H1 (cell line): ENCODE measurements at regions not wholly inside any gene's neighbourhood (a gene's known extent, or its start where the extent isn't known, plus 50 kb on each side); places are given as distances from the start of the nearest gene placed in this dataset.

ENCODE experiments used
- CTCF ChIA-PET: fragments of 300-600 bp; sonication (Branson Sonifier 250); formaldehyde crosslinking; loops from one replicate; lab custom pipeline; 2021; ENCODE audit not compliant: partially characterized antibody; lab: Charles Lee
- POLR2A ChIA-PET: fragments of 300-600 bp; sonication (Branson Sonifier 250); formaldehyde crosslinking; loops from one replicate; lab custom pipeline; 2021; ENCODE audit warnings: inconsistent platforms; ENCODE audit not compliant: partially characterized antibody; lab: Charles Lee
- DNase-seq, 2 experiments: peaks; one replicate each; pipeline versions ENCODE4 v3.0.0 to v3.0.0-alpha.2; 2010 to 2022; ENCODE audit warnings: low spot score in 2 of 2, low read depth in 1 of 2, mixed read lengths in 1 of 2
- FAIRE-seq: peaks from 2 replicates; lab custom pipeline; 2011; peaks lifted over from hg19 to GRCh38; lab: Jason Lieb, UNC
- H2AFZ ChIP-seq: 2 replicates; pipeline ENCODE4 v1.8.1; 2012; ENCODE audit warnings: low read length, inconsistent platforms
- H2AK5ac ChIP-seq: 2 replicates; pipeline ENCODE4 v1.6.1; 2013; ENCODE audit warnings: low read depth, low read length
- H2BK120ac ChIP-seq: replicated peaks from 2 replicates; pipeline ENCODE3; 2013; ENCODE audit warnings: low read depth, low read length, inconsistent platforms
- H2BK12ac ChIP-seq: 2 replicates; pipeline ENCODE4 v1.6.1; 2013; ENCODE audit warnings: low read depth, low read length
- H2BK15ac ChIP-seq: 2 replicates; pipeline ENCODE4 v1.6.1; 2013; ENCODE audit warnings: low read length
- H2BK20ac ChIP-seq: 2 replicates; pipeline ENCODE4 v1.6.1; 2013; ENCODE audit warnings: low read length
- H2BK5ac ChIP-seq: 2 replicates; pipeline ENCODE4 v1.6.1; 2013; ENCODE audit warnings: low read depth, low read length
- H3K14ac ChIP-seq: 2 replicates; pipeline ENCODE4 v1.6.1; 2013; ENCODE audit warnings: inconsistent platforms; ENCODE audit not compliant: insufficient read length
- H3K18ac ChIP-seq: 2 replicates; pipeline ENCODE4 v1.6.1; 2013; ENCODE audit warnings: low read length; ENCODE audit errors: extremely low read depth
- H3K23ac ChIP-seq: 2 replicates; pipeline ENCODE4 v1.6.1; 2013; ENCODE audit warnings: inconsistent platforms; ENCODE audit not compliant: insufficient read length
- H3K23me2 ChIP-seq: 2 replicates; pipeline ENCODE4 v1.6.1; 2013; ENCODE audit warnings: low read depth, low read length
- H3K27ac ChIP-seq: 2 replicates; pipeline ENCODE4 v1.6.1; 2011; ENCODE audit warnings: low read depth, low read length, inconsistent platforms
- H3K27me3 ChIP-seq, 4 experiments: replicated peaks in 1 of 4; 1 replicate in 1 of 4; 2 replicates in 3 of 4; pipeline versions ENCODE4 v1.6.1 to v1.8.1; 2011 to 2013; ENCODE audit warnings: low read length in 3 of 4, mild to moderate bottlenecking in 3 of 4, inconsistent platforms in 2 of 4, mixed read lengths in 2 of 4, moderate library complexity in 1 of 4; ENCODE audit not compliant: control insufficient read depth in 3 of 4, insufficient read depth in 3 of 4; ENCODE audit errors: extremely low read depth in 1 of 4
- H3K36me3 ChIP-seq, 4 experiments: 2 replicates each; pipeline versions ENCODE4 v1.6.1 to v1.8.1; 2011 to 2013; ENCODE audit warnings: mild to moderate bottlenecking in 4 of 4, low read length in 3 of 4, moderate library complexity in 2 of 4, control low read depth in 1 of 4, inconsistent platforms in 1 of 4; ENCODE audit not compliant: insufficient read depth in 4 of 4, control insufficient read depth in 2 of 4
- H3K4ac ChIP-seq: replicated peaks from 2 replicates; pipeline ENCODE3; 2013; ENCODE audit warnings: low read length, low read depth, mixed read lengths, inconsistent platforms; ENCODE audit not compliant: insufficient read length
- H3K4me1 ChIP-seq, 4 experiments: replicated peaks in 1 of 4; 1 replicate in 1 of 4; 2 replicates in 3 of 4; pipeline versions ENCODE4 v1.6.1 to v1.8.1; 2011 to 2013; ENCODE audit warnings: low read length in 3 of 4, inconsistent platforms in 2 of 4, mixed read lengths in 1 of 4; ENCODE audit not compliant: insufficient read depth in 4 of 4, control insufficient read depth in 3 of 4
- H3K4me2 ChIP-seq, 2 experiments: 2 replicates each; pipeline versions ENCODE4 v1.6.1 to v1.8.1; 2011 to 2013; ENCODE audit warnings: low read depth in 2 of 2, low read length in 2 of 2, control low read depth in 1 of 2, inconsistent platforms in 1 of 2, mild to moderate bottlenecking in 1 of 2; ENCODE audit not compliant: insufficient read depth in 1 of 2
- H3K4me3 ChIP-seq, 4 experiments: fragments of 200-600, 300-600 bp in 1 of 4; sonication (generic), shearing (Covaris generic), sonication (Bioruptor Twin) in 1 of 4; 2 replicates each; pipeline versions ENCODE4 v1.5.1 to v1.8.1; 2011 to 2016; ENCODE audit warnings: low read length in 4 of 4, low read depth in 3 of 4, control low read depth in 2 of 4, inconsistent platforms in 2 of 4, mild to moderate bottlenecking in 2 of 4, mixed read lengths in 1 of 4, moderate library complexity in 1 of 4; ENCODE audit not compliant: insufficient read depth in 2 of 4; ENCODE audit errors: extremely low read depth in 1 of 4
- H3K56ac ChIP-seq: replicated peaks from 2 replicates; pipeline ENCODE3; 2013; ENCODE audit warnings: low read depth, mild to moderate bottlenecking, mixed read lengths, low read length, inconsistent platforms; ENCODE audit not compliant: insufficient read length
- H3K79me1 ChIP-seq: 2 replicates; pipeline ENCODE4 v1.6.1; 2013; ENCODE audit warnings: low read depth, low read length, control low read depth
- H3K79me2 ChIP-seq, 2 experiments: 2 replicates each; pipeline versions ENCODE4 v1.6.1 to v1.8.1; 2012 to 2013; ENCODE audit warnings: low read length in 2 of 2, mild to moderate bottlenecking in 2 of 2, inconsistent platforms in 1 of 2; ENCODE audit not compliant: insufficient read depth in 2 of 2, control insufficient read depth in 1 of 2
- H3K9ac ChIP-seq, 4 experiments: replicated peaks in 1 of 4; 1 replicate in 1 of 4; 2 replicates in 3 of 4; pipeline versions ENCODE4 v1.6.1 to v1.8.1; 2011 to 2013; ENCODE audit warnings: low read depth in 3 of 4, low read length in 3 of 4, control low read depth in 2 of 4, mild to moderate bottlenecking in 2 of 4, moderate library complexity in 2 of 4, inconsistent platforms in 1 of 4; ENCODE audit errors: extremely low read depth in 1 of 4
- H3K9me3 ChIP-seq, 2 experiments: 2 replicates each; pipeline versions ENCODE4 v1.6.1 to v1.8.1; 2012 to 2013; ENCODE audit warnings: mild to moderate bottlenecking in 2 of 2, moderate library complexity in 2 of 2, control low read depth in 1 of 2, inconsistent platforms in 1 of 2, low read depth in 1 of 2, low read length in 1 of 2, mixed read lengths in 1 of 2; ENCODE audit not compliant: insufficient read depth in 2 of 2
- H4K20me1 ChIP-seq, 2 experiments: replicated peaks in 1 of 2; 2 replicates each; pipeline versions ENCODE3 to v1.8.1; 2011 to 2013; ENCODE audit warnings: inconsistent platforms in 2 of 2, low read length in 2 of 2, mild to moderate bottlenecking in 1 of 2; ENCODE audit not compliant: insufficient read depth in 2 of 2, control insufficient read depth in 1 of 2
- H4K5ac ChIP-seq: 2 replicates; pipeline ENCODE4 v1.6.1; 2013; ENCODE audit warnings: low read length, low read depth, mixed read lengths, inconsistent platforms; ENCODE audit not compliant: insufficient read length
- H4K8ac ChIP-seq: 2 replicates; pipeline ENCODE4 v1.8.0; 2013; ENCODE audit warnings: mild to moderate bottlenecking, moderate library complexity, low read length, inconsistent platforms; ENCODE audit not compliant: insufficient read depth; ENCODE audit errors: extremely low read depth
- H4K91ac ChIP-seq: replicated peaks from 2 replicates; pipeline ENCODE3; 2013; ENCODE audit warnings: low read length, mixed read lengths, inconsistent platforms; ENCODE audit not compliant: insufficient read length
- BRCA1 ChIP-seq: IDR thresholded peaks from 2 replicates; pipeline ENCODE4 v1.6.1; 2012; ENCODE audit warnings: low read depth, low read length, improper control_type of control experiment
- GABPA ChIP-seq: IDR thresholded peaks from 2 replicates; pipeline ENCODE4 v1.6.1; 2011; ENCODE audit warnings: mild to moderate bottlenecking, low read length, moderate library complexity, borderline replicate concordance; ENCODE audit not compliant: insufficient read depth
- HDAC2 ChIP-seq, 2 experiments: fragments of 300-600 bp in 1 of 2; sonication (generic) in 1 of 2; IDR thresholded peaks; 2 replicates each; pipeline ENCODE4 v1.6.1; 2011 to 2012; ENCODE audit warnings: low read depth in 2 of 2, low read length in 2 of 2, mild to moderate bottlenecking in 2 of 2, moderate library complexity in 2 of 2, borderline replicate concordance in 1 of 2, inconsistent platforms in 1 of 2
- KDM4A ChIP-seq: IDR thresholded peaks from one replicate; pipeline ENCODE4 v1.7.1; 2012; ENCODE audit warnings: low read depth, mild to moderate bottlenecking, moderate library complexity, low read length, inconsistent platforms; ENCODE audit not compliant: severe bottlenecking
- MAFK ChIP-seq: IDR thresholded peaks from 2 replicates; pipeline ENCODE4 v1.6.1; 2012; ENCODE audit warnings: low read depth, mild to moderate bottlenecking, improper control_type of control experiment, low read length
- MAX ChIP-seq: IDR thresholded peaks from 2 replicates; pipeline ENCODE4 v1.6.1; 2012; ENCODE audit warnings: inconsistent platforms
- NRF1 ChIP-seq: IDR thresholded peaks from 2 replicates; pipeline ENCODE4 v1.6.1; 2011; ENCODE audit warnings: mild to moderate bottlenecking, low read depth, low read length, improper control_type of control experiment
- POLR2AphosphoS5 ChIP-seq: IDR thresholded peaks from 2 replicates; pipeline ENCODE4 v1.6.1; 2011; ENCODE audit warnings: low read depth, low read length
- RNF2 ChIP-seq: fragments of 200-900, 300-1000 bp; sonication (generic); IDR thresholded peaks from 2 replicates; pipeline ENCODE4 v1.7.1; 2016; ENCODE audit warnings: borderline replicate concordance, low read depth, mild to moderate bottlenecking, antibody characterized with exemption, low read length; ENCODE audit not compliant: poor library complexity, severe bottlenecking; ENCODE audit errors: missing control alignments
- SAP30 ChIP-seq: fragments of 300-600 bp; sonication (generic); IDR thresholded peaks from 2 replicates; pipeline ENCODE4 v1.7.1; 2012; ENCODE audit warnings: low read length, moderate library complexity, mild to moderate bottlenecking, inconsistent platforms; ENCODE audit not compliant: insufficient read depth, insufficient replicate concordance
- SUZ12 ChIP-seq: fragments of 200-600 bp; sonication (generic); IDR thresholded peaks from 2 replicates; pipeline ENCODE4 v1.6.1; 2012; ENCODE audit warnings: mild to moderate bottlenecking, inconsistent platforms, low read length, moderate library complexity, mixed read lengths
- USF2 ChIP-seq: IDR thresholded peaks from 2 replicates; pipeline ENCODE4 v1.6.1; 2011; ENCODE audit warnings: low read length, improper control_type of control experiment
- WGBS, 2 experiments: shearing (Covaris generic) in 1 of 2; methylation state at CpG; one replicate each; pipeline versions ENCODE4 v1.1.6 to v1.1.7; 2013 to 2015; ENCODE audit warnings: low lambda C conversion rate in 2 of 2, mixed read lengths in 2 of 2, inconsistent platforms in 1 of 2, low coverage in 1 of 2, missing lambda C conversion rate in 1 of 2; ENCODE audit not compliant: insufficient replicate concordance in 2 of 2, insufficient coverage in 1 of 2, insufficient read length in 1 of 2; ENCODE audit errors: extremely low coverage in 1 of 2, missing lambda C conversion rate in 1 of 2; 5-methylcytosine and 5-hydroxymethylcytosine counted together

GRCh38 chr10:6654571-6654970 lies 74.5 kb upstream of the PRKCQ start:
- Histone ChIP-seq H3K9me3 (no peaks in the 10 kb centered on the region), H2AK5ac (no peak overlapping the region), H3K4ac (no peak overlapping the region), H2BK20ac (no peak overlapping the region), H2BK12ac (no peak overlapping the region), H2BK120ac (no peak overlapping the region), H3K4me3 (no peak overlapping the region), H3K27me3 (no peaks in the 10 kb centered on the region), H3K4me1 (peaks cover 0 to 6% (median 2%) of the 10 kb centered on the region in 4 experiments; a peak in 2 of 7 replicates), H4K20me1 (no peaks in the 10 kb centered on the region), H2BK5ac (no peak overlapping the region), H3K79me2 (no peaks in the 10 kb centered on the region), H3K79me1 (no peaks in the 10 kb centered on the region), H4K5ac (no peak overlapping the region), H3K9ac (no peak overlapping the region), H3K4me2 (no peak overlapping the region), H3K18ac (no peak overlapping the region), H3K23ac (no peak overlapping the region), H4K91ac (no peak overlapping the region), H3K36me3 (no peaks in the 10 kb centered on the region), H3K23me2 (no peaks in the 10 kb centered on the region), H2BK15ac (no peak overlapping the region), H2AFZ (no peak overlapping the region), H3K56ac (no peak overlapping the region), H3K27ac (no peak overlapping the region), H3K14ac (no peak overlapping the region), H4K8ac (no peak overlapping the region)
- DNase-seq (no peak), FAIRE-seq (no peak)
- ChIA-PET CTCF (interaction anchor here (0.6 to 1.6 kb wide), 4 partner anchors 12 to 237 kb away, joined by 3 to 11 read pairs (median 3); no protein-coding TSS in a partner anchor), POLR2A (no interaction called here)
- 93% methylated on average over 2 of the region's 2 CpGs; no CpG with 5 or more reads in 1 of the 2 experiments for WGBS, 2 experiments
- TF ChIP-seq MAFK (no peak), SAP30 (no peak), RNF2 (no peak), HDAC2 (IDR thresholded peaks at IDR 0.05; ENCODE audit: borderline replicate concordance in 1 of 2, low read depth in 2 of 2, low read length in 2 of 2) (no peak), NRF1 (no peak), KDM4A (no peak), USF2 (no peak), GABPA (no peak), MAX (no peak), BRCA1 (no peak), POLR2AphosphoS5 (no peak), SUZ12 (no peak)
